Colonic mucosa (tissue), 4 donors: ENCODE measurements at regions not wholly inside any gene's neighbourhood (a gene's known extent, or its start where the extent isn't known, plus 50 kb on each side); places are given as distances from the start of the nearest gene placed in this dataset.
"Not testable (repeated sequence)": the region's sequence is repeated elsewhere in the genome, so short reads cannot be mapped to it uniquely, and the experiment has no call there.

Experiments
- DNase-seq: peaks from one replicate; pipeline ENCODE4 v3.0.0-alpha.2; 2020
- H3K27ac ChIP-seq: fragments of 200-600 bp; one replicate; pipeline ENCODE4 v1.8.0; 2021
- H3K27me3 ChIP-seq: fragments of 200-600 bp; one replicate; pipeline ENCODE4 v1.8.0; 2021
- H3K36me3 ChIP-seq: fragments of 200-600 bp; one replicate; pipeline ENCODE4 v1.8.0; 2021
- H3K4me1 ChIP-seq: fragments of 200-600 bp; one replicate; pipeline ENCODE4 v1.8.0; 2021; ENCODE audit warnings: mild to moderate bottlenecking
- H3K4me3 ChIP-seq: fragments of 200-600 bp; one replicate; pipeline ENCODE4 v1.8.0; 2021
- H3K9ac ChIP-seq, 2 donors: one replicate each; pipeline ENCODE4 v1.7.0; 2013; ENCODE audit warnings: control low read depth in 2 of 2, low read depth in 2 of 2, low read length in 2 of 2
- H3K9me3 ChIP-seq: fragments of 200-600 bp; one replicate; pipeline ENCODE4 v1.8.0; 2021
- CTCF ChIP-seq: fragments of 200-600 bp; IDR thresholded peaks from one replicate; pipeline ENCODE4 v1.8.0; 2022; ENCODE audit warnings: antibody characterized with exemption, mild to moderate bottlenecking
- intact Hi-C: fragments of 100-400 bp; cut with DNase I; formaldehyde crosslinking; loops from one replicate; pipeline ENCODE4 v1.14.1; 2022
- donor health status: healthy.
- donor health status: DM: no; HTN: no; CAD: no.
- donor health status: DM: no; HTN: no; CAD: no.

- Histone ChIP-seq H3K36me3 (no peaks in the 10 kb centered on the region), H3K9me3 (no peaks in the 10 kb centered on the region), H3K9ac (no peak overlapping the region), H3K27ac (no peak overlapping the region), H3K4me3 (no peak overlapping the region), H3K27me3 (no peaks in the 10 kb centered on the region), H3K4me1 (no peaks in the 10 kb centered on the region)
- no peak for TF ChIP-seq CTCF
- intact Hi-C loops, result no loop called here
- no peak for DNase-seq
These were observed 743.4 kb upstream of the CNTN5 start for GRCh38 chr11:98277251-98277912.

- intact Hi-C loops, result no loop called here
- Histone ChIP-seq H3K36me3 (no peaks in the 10 kb centered on the region), H3K4me1 (no peaks in the 10 kb centered on the region), H3K9me3 (no peaks in the 10 kb centered on the region), H3K27ac (no peak overlapping the region), H3K9ac (no peak overlapping the region), H3K27me3 (no peaks in the 10 kb centered on the region), H3K4me3 (no peak overlapping the region)
- no peak for DNase-seq
- no peak for TF ChIP-seq CTCF
These were observed 731.0 kb upstream of the CNTN5 start for GRCh38 chr11:98289617-98290263.

- TF ChIP-seq CTCF, result no peak
- H3K9me3 ChIP-seq, result no peaks in the 10 kb centered on the region
- no peaks in the 10 kb centered on the region for H3K36me3 ChIP-seq
- H3K27ac ChIP-seq, result no peak overlapping the region
- DNase-seq, result no peak
- H3K9ac ChIP-seq, result no peak overlapping the region
- intact Hi-C loops, result no loop called here
- no peaks in the 10 kb centered on the region for H3K4me1 ChIP-seq
- H3K27me3 ChIP-seq, result no peaks in the 10 kb centered on the region
- no peak overlapping the region for H3K4me3 ChIP-seq
These were observed 724.5 kb upstream of the CNTN5 start for GRCh38 chr11:98296091-98296880.

DNA sequence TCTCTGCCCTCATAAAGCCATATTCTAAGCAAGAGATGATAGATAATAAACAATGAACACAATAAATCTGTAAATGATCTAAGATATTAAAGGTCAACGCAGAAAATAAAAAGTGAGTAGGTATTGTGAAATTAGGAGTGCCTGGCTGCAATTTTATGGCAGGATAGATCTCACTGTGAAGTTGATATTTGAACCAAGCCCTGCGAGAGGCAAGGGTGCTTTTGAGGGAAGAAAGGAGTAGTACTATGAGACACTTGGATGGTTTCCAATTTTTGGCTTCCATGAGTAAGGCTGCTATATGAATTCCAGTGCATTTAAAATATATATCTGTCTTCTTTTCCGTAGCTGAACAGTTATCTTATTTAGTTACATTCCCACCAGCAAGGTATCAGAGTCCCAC is 720.0 kb upstream of the CNTN5 start:
- H3K36me3 ChIP-seq, result no peaks in the 10 kb centered on the region
- no peaks in the 10 kb centered on the region for H3K27me3 ChIP-seq
- H3K9ac ChIP-seq, result no peak overlapping the region
- DNase-seq, result no peak
- no peak overlapping the region for H3K27ac ChIP-seq
- H3K9me3 ChIP-seq, result no peaks in the 10 kb centered on the region
- H3K4me1 ChIP-seq, result no peaks in the 10 kb centered on the region
- no peak for TF ChIP-seq CTCF
- intact Hi-C loops, result no loop called here
- H3K4me3 ChIP-seq, result no peak overlapping the region

DNA sequence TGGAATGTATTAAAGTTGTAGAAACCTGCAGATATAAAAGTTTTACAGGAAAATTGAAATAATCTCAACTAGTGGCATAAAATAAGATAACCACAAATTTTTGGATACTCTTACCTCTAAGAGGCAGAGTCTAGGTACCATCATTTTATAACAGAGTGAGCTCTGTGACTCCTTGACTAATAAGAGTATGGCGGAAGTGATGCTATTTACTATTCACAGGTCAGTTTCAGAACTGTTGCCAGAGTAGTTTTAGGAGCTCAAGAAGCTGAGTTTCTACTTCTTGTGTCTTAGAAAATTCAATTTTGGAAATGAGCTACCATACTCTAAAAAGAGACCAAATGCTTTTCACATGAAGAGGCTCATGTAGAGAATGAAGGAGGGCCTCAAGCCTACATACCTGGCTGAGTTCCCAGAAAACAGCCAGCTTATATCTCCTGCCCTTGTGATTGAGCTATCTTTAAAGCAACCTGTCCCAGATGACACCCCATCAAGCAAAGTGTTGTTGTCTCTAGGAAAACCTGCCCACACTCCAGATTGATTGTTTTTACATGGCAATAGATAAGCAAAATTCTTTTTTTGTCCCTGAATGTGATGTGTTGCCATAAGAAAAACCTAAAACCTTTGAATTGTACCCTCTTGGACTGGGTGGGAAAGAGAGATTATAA is 712.8 kb upstream of the CNTN5 start:
- TF ChIP-seq CTCF, result no peak
- no peak overlapping the region for H3K9ac ChIP-seq

DNA sequence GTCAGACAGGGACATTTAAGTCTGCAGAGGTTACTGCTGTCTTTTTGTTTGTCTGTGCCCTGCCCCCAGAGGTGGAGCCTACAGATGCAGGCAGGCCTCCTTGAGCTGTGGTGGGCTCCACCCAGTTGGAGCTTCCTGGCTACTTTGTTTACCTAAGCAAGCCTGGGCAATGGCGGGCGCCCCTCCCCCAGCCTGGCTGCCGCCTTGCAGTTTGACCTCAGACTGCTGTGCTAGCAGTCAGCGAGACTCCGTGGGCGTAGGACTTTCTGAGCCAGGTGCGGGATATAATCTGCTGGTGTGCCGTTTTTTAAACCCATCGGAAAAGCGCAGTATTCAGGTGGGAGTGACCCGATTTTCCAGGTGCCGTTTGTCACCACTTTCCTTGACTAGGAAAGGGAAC is 690.4 kb upstream of the CNTN5 start:
- H3K27ac ChIP-seq, H3K4me3 ChIP-seq, H3K9me3 ChIP-seq, DNase-seq, H3K4me1 ChIP-seq, intact Hi-C loops, H3K27me3 ChIP-seq, H3K9ac ChIP-seq, H3K36me3 ChIP-seq: not testable (repeated sequence)

More for the DNA sequence above, 712.8 kb upstream of the CNTN5 start:
- no peak overlapping the region for H3K27ac ChIP-seq
- no peak for DNase-seq
- no peak overlapping the region for H3K4me3 ChIP-seq
- no peaks in the 10 kb centered on the region for H3K36me3 ChIP-seq
- intact Hi-C loops, result no loop called here
- no peaks in the 10 kb centered on the region for H3K9me3 ChIP-seq
- no peaks in the 10 kb centered on the region for H3K27me3 ChIP-seq
- no peaks in the 10 kb centered on the region for H3K4me1 ChIP-seq
